ENCODE measurements at regions not wholly inside any gene's neighbourhood (a gene's known extent, or its start where the extent isn't known, plus 50 kb on each side); places are given as distances from the start of the nearest gene placed in this dataset.

GRCh38 chr10:83955406-83955805 is 183.9 kb upstream of the GHITM start:
- H3K9ac ChIP-seq (ENCODE audit: low read length): no peak overlapping the region
- peaks cover 4% of the 10 kb centered on the region; the same call in 1 of the 2 replicates for H3K27me3 ChIP-seq (ENCODE audit: low read depth, low read length)
- H3K4me2 ChIP-seq (ENCODE audit: low read length): no peak overlapping the region
- no peak overlapping the region for H3K27ac ChIP-seq (ENCODE audit: low read length)
- no peaks in the 10 kb centered on the region for H3K9me3 ChIP-seq (ENCODE audit: insufficient read depth, low read length)
- H4K20me1 ChIP-seq (ENCODE audit: insufficient read depth, low read length): no peaks in the 10 kb centered on the region
- H3K4me1 ChIP-seq (ENCODE audit: low read length): no peaks in the 10 kb centered on the region
- no peaks in the 10 kb centered on the region for H3K79me2 ChIP-seq (ENCODE audit: low read length)
- no peaks in the 10 kb centered on the region for H3K36me3 ChIP-seq (replicated peaks; ENCODE audit: low read depth, low read length)
- no peak overlapping the region for H3K4me3 ChIP-seq (ENCODE audit: low read length)
- no peak overlapping the region for H2AFZ ChIP-seq (ENCODE audit: low read depth, low read length)
- TF ChIP-seq EZH2phosphoT487 (IDR thresholded peaks at IDR 0.05; ENCODE audit: low read depth) (no peak), CTCF (IDR thresholded peaks at IDR 0.05; ENCODE audit: low read depth, low read length) (no peak)

GRCh38 chr10:83957168-83957947 is 182.0 kb upstream of the GHITM start:
- H3K9ac ChIP-seq (ENCODE audit: low read length): no peak overlapping the region
- no peak overlapping the region for H2AFZ ChIP-seq (ENCODE audit: low read depth, low read length)
- peaks cover 4% of the 10 kb centered on the region; the same call in 1 of the 2 replicates for H3K27me3 ChIP-seq (ENCODE audit: low read depth, low read length)
- H3K27ac ChIP-seq (ENCODE audit: low read length): no peak overlapping the region
- H3K4me2 ChIP-seq (ENCODE audit: low read length): no peak overlapping the region
- H3K36me3 ChIP-seq (replicated peaks; ENCODE audit: low read depth, low read length): no peaks in the 10 kb centered on the region
- H3K4me1 ChIP-seq (ENCODE audit: low read length): no peaks in the 10 kb centered on the region
- no peaks in the 10 kb centered on the region for H3K79me2 ChIP-seq (ENCODE audit: low read length)
- TF ChIP-seq CTCF (IDR thresholded peaks at IDR 0.05; ENCODE audit: low read depth, low read length): no peak
- TF ChIP-seq EZH2phosphoT487 (IDR thresholded peaks at IDR 0.05; ENCODE audit: low read depth): no peak
- no peaks in the 10 kb centered on the region for H4K20me1 ChIP-seq (ENCODE audit: insufficient read depth, low read length)
- no peaks in the 10 kb centered on the region for H3K9me3 ChIP-seq (ENCODE audit: insufficient read depth, low read length)
- H3K4me3 ChIP-seq (ENCODE audit: low read length): no peak overlapping the region

GRCh38 chr10:83959328-83959727 is 180.0 kb upstream of the GHITM start:
- H3K4me3 ChIP-seq (ENCODE audit: low read length): no peak overlapping the region
- no peak overlapping the region for H3K4me2 ChIP-seq (ENCODE audit: low read length)
- no peak overlapping the region for H3K27ac ChIP-seq (ENCODE audit: low read length)
- peaks cover 6% of the 10 kb centered on the region; the same call in 1 of the 2 replicates for H3K27me3 ChIP-seq (ENCODE audit: low read depth, low read length)
- no peak for TF ChIP-seq CTCF (IDR thresholded peaks at IDR 0.05; ENCODE audit: low read depth, low read length)
- no peak for TF ChIP-seq EZH2phosphoT487 (IDR thresholded peaks at IDR 0.05; ENCODE audit: low read depth)
- no peak overlapping the region for H2AFZ ChIP-seq (ENCODE audit: low read depth, low read length)
- H4K20me1 ChIP-seq (ENCODE audit: insufficient read depth, low read length): no peaks in the 10 kb centered on the region
- H3K9me3 ChIP-seq (ENCODE audit: insufficient read depth, low read length): no peaks in the 10 kb centered on the region
- no peaks in the 10 kb centered on the region for H3K36me3 ChIP-seq (replicated peaks; ENCODE audit: low read depth, low read length)
- H3K9ac ChIP-seq (ENCODE audit: low read length): no peak overlapping the region
- no peaks in the 10 kb centered on the region for H3K4me1 ChIP-seq (ENCODE audit: low read length)
- H3K79me2 ChIP-seq (ENCODE audit: low read length): no peaks in the 10 kb centered on the region

GRCh38 chr10:83960125-83960524 is 179.2 kb upstream of the GHITM start:
- Histone ChIP-seq H3K27ac (ENCODE audit: low read length) (no peak overlapping the region), H3K4me3 (ENCODE audit: low read length) (no peak overlapping the region), H3K9ac (ENCODE audit: low read length) (no peak overlapping the region), H3K4me2 (ENCODE audit: low read length) (no peak overlapping the region), H2AFZ (ENCODE audit: low read depth, low read length) (no peak overlapping the region), H3K27me3 (ENCODE audit: low read depth, low read length) (peaks cover 12% of the 10 kb centered on the region), H3K36me3 (replicated peaks; ENCODE audit: low read depth, low read length) (no peaks in the 10 kb centered on the region), H4K20me1 (ENCODE audit: insufficient read depth, low read length) (no peaks in the 10 kb centered on the region), H3K4me1 (ENCODE audit: low read length) (no peaks in the 10 kb centered on the region), H3K79me2 (ENCODE audit: low read length) (no peaks in the 10 kb centered on the region), H3K9me3 (ENCODE audit: insufficient read depth, low read length) (no peaks in the 10 kb centered on the region)
- no peak for TF ChIP-seq EZH2phosphoT487 (IDR thresholded peaks at IDR 0.05; ENCODE audit: low read depth)
- TF ChIP-seq CTCF (IDR thresholded peaks at IDR 0.05; ENCODE audit: low read depth, low read length): no peak
